Endothelial cell of umbilical vein (primary cell): ENCODE measurements at regions not wholly inside any gene's neighbourhood (a gene's known extent, or its start where the extent isn't known, plus 50 kb on each side); places are given as distances from the start of the nearest gene placed in this dataset.

ENCODE experiments used
- MAX ChIP-seq: IDR thresholded peaks from 2 replicates; pipeline ENCODE4 v1.6.1; 2011; ENCODE audit not compliant: insufficient read depth, insufficient read length
- MYC ChIP-seq: IDR thresholded peaks from one replicate; pipeline ENCODE4 v1.6.1; 2011; ENCODE audit warnings: mild to moderate bottlenecking, low read depth, low read length

DNA sequence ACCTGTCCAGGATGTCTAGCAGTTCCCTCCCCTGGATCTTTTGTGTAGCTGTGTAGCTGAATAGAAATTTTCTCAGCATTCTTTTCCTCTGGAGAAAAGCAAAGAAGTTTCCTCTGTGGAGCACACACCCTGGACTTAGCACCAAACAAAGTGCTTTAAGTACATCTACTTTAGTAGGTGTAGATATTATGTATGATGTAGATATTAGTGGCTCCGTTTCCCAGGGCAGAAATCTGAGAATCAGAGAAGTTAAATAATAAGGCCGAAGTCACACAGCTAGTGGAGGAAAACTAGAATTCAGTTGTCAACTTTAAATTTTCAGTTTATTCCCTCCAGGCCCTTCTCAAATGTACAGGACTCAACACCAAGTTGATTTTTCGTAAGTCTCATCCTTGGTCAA is 401.7 kb upstream of the NR2F2 start:
- TF ChIP-seq MAX (no peak), MYC (no peak)
